Stimulated activated CD4-positive, alpha-beta T cell treated with anti-CD3 and anti-CD28 coated beads, Interleukin-4, amount 100 ng/mL, for 48 hours (primary cell): ENCODE measurements at regions not wholly inside any gene's neighbourhood (a gene's known extent, or its start where the extent isn't known, plus 50 kb on each side); places are given as distances from the start of the nearest gene placed in this dataset.
"Not testable (repeated sequence)": the region's sequence is repeated elsewhere in the genome, so short reads cannot be mapped to it uniquely, and the experiment has no call there.

Experiments
- DNase-seq, 2 donors: peaks; one replicate each; pipeline ENCODE4 v3.0.0-alpha.2; 2020; ENCODE audit warnings: low read depth in 2 of 2

DNA sequence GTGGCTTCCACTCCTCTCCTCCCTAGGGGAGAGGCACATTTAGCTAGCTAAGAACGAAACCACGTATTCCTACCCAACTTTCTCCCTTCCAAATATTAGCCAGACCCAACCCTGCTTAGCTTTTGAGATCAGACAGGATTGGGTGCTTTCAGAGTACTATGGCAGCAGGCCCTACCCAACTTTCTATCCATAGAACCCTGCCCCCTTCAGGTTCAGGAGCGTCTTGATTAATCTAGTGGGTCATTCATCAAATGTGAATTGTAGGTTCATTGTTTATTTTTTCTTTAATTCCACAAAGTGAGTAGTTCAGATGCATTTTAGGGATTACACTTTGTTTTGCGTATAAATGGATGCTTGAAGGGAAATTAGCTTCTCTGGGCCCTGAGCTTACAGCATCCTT, 188.3 kb downstream of the MIB1 start:
- DNase-seq: no peak

DNA sequence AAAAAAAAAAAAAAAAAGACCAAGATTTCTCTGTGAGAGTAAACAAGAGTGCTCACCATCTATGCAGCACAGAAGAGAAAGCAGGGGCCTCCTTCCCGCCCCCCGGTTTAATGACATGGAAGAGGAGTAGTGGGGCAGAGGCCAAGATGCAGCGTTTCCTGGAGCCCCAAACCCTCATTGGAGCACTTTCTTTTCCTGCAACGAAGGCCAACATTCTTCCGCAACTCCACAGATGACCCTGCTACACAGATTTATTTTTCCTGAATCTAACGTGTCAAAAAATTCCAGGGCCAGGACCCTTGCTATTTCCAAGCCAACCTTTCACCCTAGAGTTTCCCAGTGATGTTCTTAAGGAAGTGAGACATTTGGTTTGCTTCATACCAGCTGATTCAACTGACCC, 189.6 kb downstream of the MIB1 start:
- DNase-seq: no peak

DNA sequence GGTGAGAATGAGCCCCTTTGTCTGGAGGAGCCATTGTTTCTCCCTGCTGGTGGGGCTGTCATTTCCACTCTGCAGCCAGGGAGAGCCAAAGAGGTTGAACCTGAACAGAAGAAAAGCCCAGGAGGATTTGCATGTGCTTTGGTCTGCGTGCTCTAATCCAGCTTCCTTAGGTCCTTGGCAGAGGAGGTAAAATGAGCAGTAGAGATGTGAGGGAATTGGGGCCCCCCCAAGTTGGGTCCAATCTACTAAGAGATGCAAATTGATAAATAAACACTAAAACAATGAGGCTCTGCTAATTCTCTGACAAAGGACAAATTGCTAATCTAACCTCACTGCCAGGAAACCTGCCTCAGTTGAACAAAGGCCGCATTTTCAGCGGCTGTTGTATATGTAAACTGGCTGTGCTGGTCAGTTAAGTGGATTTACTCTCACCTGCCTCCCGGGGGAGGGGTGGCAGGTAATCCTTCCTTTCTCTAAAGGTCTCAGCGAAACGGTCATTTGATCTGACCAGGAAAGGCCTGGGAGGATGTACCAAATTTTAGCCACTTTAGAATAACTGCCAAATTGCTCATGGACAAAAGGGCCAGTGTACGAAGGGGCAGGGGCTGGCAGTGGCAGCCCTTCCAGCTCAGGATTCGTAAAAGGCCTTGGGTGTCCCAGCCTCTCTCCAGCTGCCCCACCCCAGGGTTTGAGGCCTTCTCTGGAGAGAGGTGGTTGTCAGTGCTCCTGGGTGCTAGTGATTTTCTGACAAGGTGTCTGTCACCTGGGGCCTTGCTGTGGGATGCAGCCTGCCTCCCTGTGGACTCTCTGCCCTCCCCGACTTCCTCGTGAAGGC, 193.6 kb downstream of the MIB1 start:
- no peak for DNase-seq

DNA sequence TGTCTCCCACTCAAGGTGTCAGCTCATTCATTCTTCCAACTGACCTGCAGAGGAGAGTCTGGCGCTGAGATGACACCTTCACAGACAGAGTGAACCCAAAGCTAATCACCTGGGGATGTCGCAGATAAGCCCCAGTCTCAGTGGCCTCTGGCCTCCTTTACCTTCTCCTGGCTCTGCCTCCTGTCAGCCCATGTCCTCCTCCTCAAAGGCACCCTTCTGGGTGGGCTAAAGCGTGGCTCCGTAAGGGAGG, 194.1 kb downstream of the MIB1 start:
- no peak for DNase-seq

DNA sequence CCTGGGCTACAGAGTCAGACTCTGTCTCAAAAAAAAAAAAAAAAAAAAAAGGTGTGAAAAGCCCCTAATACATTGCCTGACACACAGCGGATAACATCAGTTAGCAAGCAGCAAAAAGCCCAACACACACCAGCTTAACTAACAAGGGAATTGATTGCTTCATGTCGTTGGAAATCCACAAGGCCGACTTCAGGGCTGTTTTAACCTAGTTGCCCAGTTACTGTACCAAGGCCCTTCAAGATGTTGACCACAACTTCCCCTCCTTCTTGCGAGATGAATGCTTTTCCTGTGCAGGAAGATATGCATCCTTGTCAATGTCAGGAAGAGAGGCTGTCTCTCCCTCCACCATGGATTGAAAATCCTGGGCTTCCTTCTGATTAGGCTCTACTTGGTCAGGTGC, 202.9 kb downstream of the MIB1 start:
- no peak for DNase-seq

DNA sequence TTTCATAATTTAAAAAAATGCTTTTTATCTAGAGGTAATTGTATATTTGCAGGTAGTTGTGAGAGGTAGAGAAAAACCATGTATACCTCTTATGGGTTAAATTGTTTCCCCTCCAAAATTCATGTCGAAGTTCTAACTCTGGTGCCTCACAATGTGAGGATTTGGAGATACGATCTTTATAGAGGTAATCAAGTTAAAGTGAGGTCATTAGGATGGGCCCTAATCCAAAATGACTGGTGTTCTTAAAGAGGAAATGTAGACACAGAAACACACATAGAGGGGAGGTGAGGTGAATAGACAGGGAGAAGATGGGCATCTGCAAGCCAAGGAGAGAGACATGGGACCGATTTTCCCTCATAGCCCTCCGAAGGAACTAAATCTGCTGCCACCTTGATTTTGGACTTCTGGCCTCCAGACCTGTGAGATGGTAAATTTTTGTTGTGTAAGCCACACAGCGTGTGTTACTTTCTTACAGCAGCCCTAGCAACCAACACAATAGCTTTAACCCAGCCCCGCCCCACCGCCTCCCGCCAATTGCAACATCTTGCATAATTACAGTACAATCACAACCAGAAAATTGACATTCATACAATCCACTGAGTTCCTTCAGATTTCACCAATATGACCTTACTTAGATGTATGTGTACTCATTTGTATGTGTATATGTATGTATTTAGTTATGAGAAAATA, 208.9 kb downstream of the MIB1 start:
- no peak for DNase-seq

DNA sequence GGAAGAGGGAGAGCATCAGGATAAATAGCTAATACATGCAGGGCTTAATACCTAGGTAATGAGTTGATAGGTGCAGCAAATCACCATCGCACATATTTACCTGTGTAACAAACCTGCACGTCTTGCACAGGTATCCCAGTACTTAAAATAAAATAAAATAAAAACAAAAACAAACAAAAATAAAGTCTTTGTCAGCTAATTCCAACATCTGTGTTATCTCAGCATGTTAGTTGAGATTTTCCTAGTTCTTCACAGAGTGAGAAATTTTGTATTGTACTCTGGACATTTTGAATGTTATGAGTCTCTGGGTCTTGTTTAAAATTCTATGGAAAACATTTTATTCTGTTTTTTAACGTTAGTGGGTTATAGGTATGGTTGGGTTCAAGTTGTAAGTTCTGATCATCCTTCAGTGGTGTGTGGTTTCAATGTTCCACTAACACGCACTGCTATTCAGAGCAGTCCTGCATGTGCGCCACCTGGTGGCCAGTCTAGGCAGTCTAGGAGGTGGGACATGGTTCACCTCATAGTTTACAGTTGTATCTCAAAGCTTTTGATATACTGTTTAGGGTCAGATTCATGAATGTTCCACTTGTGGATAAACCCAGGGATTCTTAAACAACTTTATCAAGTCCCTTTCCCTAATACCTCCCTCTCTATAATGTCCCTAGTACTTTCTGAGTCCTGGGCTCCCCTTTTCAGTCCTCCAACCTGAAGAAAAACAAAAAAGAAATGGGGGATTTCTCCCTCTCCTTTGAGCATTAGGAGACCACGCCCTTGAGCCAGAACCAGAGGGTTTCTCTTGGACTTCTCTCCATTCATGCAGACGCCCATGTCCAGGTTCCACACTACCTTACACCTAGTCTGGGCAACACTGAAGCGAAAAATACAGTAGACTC, 213.4 kb upstream of the GATA6 start:
- peak; percentile 67 to 84 for DNase-seq

DNA sequence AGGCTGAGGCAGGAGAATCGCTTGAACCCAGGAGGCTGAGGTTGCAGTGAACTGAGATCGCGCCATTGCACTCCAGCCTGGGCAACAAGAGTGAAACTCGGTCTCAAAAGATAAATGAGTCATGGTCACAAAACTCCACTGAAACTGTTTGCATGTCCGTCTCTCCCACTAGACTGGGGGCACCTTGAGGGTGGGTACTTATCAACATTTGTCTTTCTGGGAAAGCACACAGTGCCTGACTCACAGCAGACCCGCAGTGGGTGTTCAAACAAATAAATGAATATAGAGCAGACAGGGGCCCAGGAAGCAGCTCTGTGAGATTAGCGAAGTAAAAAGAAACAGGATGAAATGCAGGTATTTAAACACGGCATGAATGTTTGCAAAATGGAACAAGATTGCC, 211.1 kb upstream of the GATA6 start:
- DNase-seq: no peak

DNA sequence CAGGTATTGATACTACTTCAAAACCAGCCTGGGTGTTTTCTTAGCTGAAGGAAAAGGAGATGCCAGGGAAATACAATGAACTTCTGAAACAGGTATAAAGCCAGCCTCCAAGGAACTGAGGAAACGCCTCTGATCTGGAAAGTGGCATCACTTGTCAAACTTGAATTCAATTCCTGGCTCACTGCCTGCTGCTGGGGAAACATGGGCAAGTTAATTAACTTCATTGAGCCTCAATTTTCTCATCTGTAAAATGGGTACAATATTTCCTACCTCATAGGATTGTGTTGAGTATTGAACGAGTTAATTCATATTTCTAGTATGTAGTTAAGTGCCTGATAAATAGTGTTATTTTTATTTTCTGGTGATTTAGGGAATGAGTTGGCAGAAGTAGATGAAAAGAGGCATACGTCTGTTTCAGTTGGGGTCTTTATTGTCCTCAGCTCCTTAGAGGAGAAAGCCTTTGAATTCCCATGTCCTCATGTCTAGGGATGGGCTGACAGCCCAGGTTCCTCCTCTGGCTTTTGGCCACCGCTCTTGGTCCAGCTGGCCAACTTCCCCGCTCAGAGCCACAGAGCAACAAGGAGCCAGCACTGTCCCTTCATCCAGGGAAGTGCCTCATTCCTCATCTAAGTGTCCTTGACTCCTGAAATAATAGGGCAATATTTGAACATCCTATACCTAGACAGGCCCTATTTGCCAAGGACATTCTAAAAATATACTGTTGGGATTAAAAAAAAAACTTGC, 210.5 kb upstream of the GATA6 start:
- DNase-seq: no peak

DNA sequence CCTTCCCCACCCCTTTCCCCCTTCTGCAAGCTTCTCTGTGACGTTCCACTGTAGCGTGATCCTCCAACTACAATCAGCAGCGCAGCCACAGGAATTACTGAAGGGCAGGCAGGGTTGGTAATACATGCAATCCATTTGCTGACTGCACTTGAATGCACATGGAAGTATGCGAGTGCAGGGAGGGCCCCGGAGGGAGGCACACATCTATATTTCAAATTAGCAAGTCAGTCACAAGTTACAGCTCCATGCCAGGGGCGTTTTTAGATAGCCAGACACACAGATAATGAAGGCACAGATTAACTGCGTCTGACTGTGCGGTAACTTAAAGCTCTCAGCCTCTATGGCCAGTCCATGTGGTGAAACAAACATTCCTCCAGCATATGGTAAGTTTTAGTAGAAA, 209.2 kb upstream of the GATA6 start:
- DNase-seq: no peak

DNA sequence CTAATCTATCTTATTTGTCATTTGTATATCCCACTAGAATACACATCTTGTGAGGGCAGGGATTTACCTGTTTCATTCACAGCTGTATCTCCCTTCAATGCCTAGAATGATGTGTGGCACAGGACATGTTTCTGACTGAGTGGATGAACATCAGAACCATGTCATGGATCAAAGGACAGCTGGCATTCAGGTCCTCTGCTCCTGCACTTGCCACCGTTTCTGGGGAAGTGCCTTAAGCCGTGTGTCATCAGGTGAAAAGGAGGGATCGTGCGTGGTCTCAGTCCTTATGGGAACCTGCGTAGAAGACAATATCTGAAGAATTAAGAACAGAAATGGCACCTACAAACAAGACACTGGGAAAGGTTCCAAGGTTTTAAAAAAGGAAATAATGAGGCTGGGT, 206.1 kb upstream of the GATA6 start:
- DNase-seq: no peak

DNA sequence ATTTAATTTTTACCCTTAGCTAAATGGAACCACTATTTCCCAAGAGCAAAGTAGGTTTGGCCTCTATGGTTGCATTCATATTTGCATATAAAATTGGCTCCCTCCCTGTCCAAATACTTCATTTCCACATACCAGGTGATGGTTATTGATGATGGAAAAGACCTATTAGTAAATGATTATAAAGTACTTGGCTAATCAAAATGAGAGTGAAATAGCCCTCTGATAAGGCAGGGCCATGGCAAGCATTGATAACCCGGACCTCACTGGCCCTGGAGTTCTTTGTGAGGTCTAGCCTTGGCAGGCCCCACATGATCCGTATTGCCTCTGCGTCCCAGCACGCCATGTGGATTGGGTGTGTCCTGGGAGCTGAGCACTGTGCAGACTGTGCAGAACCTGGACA, 201.1 kb upstream of the GATA6 start:
- no peak for DNase-seq

DNA sequence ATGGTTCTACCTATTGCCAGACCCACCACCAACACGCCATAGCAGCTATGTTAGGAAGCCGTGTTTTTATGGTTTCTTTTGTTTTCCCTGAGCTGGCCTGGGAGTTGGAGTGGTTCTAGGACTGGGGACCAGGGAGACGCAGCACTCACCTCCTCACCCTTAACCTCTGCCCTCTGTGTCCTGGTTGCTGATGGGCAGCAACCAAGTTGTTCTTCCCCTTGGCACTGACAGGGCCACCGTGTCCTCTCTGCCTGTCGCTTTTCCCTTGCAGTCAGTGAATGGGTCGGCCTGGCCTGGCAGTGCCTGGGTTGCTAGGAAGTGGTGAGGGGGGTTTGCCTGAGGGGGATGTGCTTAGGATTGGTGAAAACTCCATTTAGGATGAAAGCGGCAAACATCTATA, 197.1 kb upstream of the GATA6 start:
- no peak for DNase-seq

DNA sequence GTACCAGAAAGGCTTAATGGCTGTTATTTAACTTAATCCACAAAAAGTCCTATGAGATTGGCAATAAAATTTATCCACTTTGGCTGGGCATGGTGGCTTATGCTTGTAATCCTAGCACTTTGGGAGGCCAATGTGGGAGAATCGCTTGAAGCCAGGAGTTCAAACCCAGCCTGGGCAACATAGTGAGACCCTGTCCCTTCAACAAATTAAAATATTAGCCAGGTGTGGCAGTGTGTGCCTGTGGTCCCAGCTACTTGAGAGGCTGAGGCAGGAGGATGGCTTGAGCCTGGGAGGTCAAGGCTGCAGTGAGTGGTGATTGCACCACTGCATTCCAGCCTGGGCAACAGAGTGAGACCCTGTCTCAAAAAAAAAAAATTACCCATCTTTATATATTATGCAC, 193.4 kb upstream of the GATA6 start:
- not testable (repeated sequence) for DNase-seq

DNA sequence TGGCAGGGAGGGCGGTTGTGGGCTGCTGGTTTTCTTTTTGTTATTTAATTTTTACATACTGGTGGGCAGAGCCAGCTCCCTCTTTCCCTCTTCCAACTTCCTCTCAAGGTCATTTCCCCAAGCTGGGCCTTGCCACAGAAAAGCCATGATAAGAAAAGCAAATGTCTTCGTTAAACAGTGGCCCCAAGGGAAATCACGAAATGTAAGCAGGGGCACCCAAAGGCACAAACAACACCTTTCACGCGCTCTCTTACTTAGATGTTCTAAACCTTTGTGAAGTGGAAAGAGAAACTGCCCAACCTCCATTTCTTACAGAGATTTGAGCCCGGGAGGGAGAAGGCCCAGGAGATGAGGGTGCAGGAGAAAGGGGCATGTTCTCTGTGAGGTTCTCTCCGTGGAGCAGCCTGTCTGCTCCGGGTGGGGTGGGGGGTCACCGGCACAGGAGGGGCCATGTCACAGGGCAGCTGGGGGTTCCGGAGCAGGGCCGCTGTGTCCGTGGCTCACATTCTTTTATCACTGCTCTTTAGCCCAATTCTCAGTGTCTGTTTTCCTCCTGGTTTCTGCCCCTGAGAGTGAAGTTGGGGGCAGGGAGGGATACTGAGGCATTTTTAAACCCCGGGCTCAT, 190.7 kb upstream of the GATA6 start:
- no peak for DNase-seq

DNA sequence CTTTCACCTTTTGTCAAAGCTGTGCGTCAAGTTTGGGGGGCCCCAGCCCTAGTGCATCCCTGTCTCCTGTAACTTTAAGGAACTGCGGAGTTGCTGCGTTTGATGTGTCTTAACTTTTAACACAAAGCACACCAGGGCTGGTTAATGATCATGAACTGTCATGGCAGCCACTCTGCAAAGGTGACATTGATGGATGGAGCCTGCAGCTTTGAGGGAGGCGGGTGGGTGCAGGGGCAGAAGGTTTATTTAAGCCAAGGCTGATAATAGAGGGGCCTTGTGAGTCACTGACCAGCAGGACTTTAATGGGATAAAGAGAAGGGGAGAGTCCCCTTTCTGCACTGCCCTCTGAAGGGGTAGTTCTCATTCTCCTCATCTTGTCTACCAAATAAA, 190.2 kb upstream of the GATA6 start:
- DNase-seq: no peak

DNA sequence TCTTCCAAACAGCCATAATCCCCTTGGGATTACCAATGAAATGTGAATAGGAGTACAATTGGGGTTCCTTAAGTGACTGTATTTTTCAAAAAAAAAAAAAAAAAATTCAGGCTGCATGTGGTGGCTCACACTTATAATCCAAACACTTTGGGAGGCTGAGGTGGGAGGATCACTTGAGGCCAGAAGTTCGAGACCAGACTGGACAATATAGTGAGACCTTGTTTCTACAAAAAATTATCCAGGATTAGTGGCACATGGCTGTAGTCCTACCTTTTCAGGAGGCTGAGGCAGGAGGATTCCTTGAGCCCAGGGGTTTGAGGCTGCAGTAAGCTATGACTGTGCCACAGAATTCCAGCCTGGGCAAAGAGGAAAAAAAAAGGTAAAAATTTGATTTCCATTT, 189.6 kb upstream of the GATA6 start:
- DNase-seq: no peak

DNA sequence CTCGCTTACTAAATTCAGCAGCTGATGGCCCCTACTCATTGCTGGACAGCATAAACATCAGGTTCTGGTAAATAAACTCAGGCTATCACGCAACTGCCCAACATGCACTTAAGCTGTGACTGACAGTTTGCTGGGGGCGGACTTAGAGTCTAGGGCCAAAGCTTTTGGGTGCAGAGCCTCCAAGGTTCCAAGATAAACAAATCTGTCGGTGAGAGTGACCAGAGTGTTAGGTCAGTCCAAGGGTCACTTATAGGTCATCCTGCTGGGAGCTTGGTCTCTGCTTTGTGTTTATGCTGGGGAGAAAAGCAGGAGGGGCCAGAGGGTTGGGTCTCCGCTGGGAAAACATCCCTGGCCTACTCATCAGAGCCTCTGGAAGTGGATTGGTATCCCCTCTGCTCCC, 188.6 kb upstream of the GATA6 start:
- DNase-seq: no peak

DNA sequence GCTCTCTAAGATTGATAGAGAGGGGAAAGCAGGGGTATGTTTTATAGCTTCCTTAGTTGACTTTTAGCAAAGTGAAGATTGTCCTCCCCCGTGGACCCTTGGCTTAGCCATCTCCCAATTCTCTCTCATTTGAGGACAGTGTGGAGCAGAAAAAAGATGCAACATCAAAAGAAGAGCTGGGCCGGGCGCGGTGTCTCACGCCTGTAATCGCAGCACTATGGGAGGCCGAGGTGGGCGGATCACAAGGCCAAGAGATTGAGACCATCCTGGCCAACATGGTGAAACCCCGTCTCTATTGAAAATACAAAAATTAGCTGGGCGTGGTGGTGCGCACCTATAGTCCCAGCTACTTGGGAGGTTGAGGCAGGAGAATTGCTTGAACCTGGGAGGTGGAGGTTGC, 187.9 kb upstream of the GATA6 start:
- not testable (repeated sequence) for DNase-seq

DNA sequence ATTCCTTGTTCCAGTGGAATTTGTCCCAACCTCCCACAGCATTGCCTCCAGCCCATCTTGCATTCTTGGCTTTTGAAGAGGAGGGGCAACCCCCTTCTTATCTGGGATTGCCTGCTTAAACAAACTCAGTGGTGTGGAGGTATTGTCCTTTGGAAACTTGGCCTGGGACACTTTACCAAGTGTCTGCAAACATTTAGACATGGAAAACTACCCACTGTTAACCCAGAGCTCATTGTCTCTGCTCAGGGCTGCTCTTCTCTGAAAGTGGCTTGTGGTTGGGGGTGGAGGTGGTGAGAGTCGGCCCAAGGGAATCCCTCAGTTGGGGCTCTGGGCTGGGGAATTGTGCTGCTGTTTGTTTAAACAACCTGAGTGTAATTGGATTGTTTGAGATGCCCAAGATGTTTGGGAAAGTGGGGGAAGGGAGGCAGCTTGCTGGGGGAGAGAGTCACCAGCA, 178.3 kb upstream of the GATA6 start:
- DNase-seq: no peak

DNA sequence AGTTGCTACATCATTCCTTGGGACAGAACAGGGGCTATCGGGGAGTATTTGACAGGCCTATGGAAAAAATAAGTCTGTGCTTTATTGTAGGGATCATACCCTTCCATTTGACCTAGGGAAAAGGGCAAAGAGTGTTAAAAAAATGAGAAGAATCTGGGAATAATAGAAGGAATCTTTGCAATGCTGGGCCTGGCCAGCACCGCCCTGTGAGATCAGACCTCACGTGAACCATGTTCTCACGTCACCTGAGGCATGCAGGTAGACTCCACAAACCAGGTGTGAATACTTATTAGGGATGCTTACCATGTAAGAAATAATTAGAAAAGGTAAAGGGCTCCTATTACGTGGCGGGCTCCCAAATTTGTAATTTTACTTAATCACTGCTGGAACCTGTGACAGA, 177.5 kb upstream of the GATA6 start:
- no peak for DNase-seq
